ENCODE measurements at regions not wholly inside any gene's neighbourhood (a gene's known extent, or its start where the extent isn't known, plus 50 kb on each side); places are given as distances from the start of the nearest gene placed in this dataset.

- H3K4me3 ChIP-seq (ENCODE audit: low read length) = no peak overlapping the region
- ATAC-seq (no peak), DNase-seq (no peak)
- Mint-ChIP-seq H3K4me1 (no peaks in the 10 kb centered on the region), H3K27me3 (ENCODE audit: low read depth in 2 of 2) (peaks cover 0 to 12% of the 10 kb centered on the region in 2 donors), H3K36me3 (no peaks in the 10 kb centered on the region), H3K27ac (no peak overlapping the region), H3K9me3 (peaks cover 0 to 5% of the 10 kb centered on the region in 2 donors), H3K4me3 (no peak overlapping the region)
- TF ChIP-seq CTCF (IDR thresholded peaks at IDR 0.05) = no peak
- H3K9me3 ChIP-seq (ENCODE audit: control insufficient read depth, insufficient read depth, low read length) = no peaks in the 10 kb centered on the region
- H3K27ac ChIP-seq (ENCODE audit: low read length) = no peak overlapping the region
- H3K4me1 ChIP-seq (ENCODE audit: control insufficient read depth, insufficient read depth, low read length) = no peaks in the 10 kb centered on the region
- H3K27me3 ChIP-seq (ENCODE audit: control insufficient read depth, insufficient read depth, low read length) = no peaks in the 10 kb centered on the region
- intact Hi-C loops (cut with micrococcal nuclease) = no loop called here
- H3K36me3 ChIP-seq (ENCODE audit: control insufficient read depth, insufficient read depth, low read length) = no peaks in the 10 kb centered on the region
- 67% methylated on average over 1 of the region's 1 CpG for WGBS (ENCODE audit: insufficient coverage)
These were observed 171.8 kb downstream of the DACT1 start for GRCh38 chr14:58809520-58809919.

GRCh38 chr14:58812050-58812910, 174.5 kb downstream of the DACT1 start:
- ATAC-seq (no peak), DNase-seq (no peak)
- H3K4me1 ChIP-seq (ENCODE audit: control insufficient read depth, insufficient read depth, low read length) = no peaks in the 10 kb centered on the region
- Mint-ChIP-seq H3K27me3 (ENCODE audit: low read depth in 2 of 2) (no peaks in the 10 kb centered on the region), H3K4me3 (no peak overlapping the region), H3K36me3 (no peaks in the 10 kb centered on the region), H3K27ac (no peak overlapping the region), H3K4me1 (no peaks in the 10 kb centered on the region), H3K9me3 (peaks cover 0 to 2% of the 10 kb centered on the region in 2 donors)
- intact Hi-C loops (cut with micrococcal nuclease) = no loop called here
- no peaks in the 10 kb centered on the region for H3K27me3 ChIP-seq (ENCODE audit: control insufficient read depth, insufficient read depth, low read length)
- 84% methylated on average over 2 of the region's 3 CpGs for WGBS (ENCODE audit: insufficient coverage)
- no peak overlapping the region for H3K4me3 ChIP-seq (ENCODE audit: low read length)
- TF ChIP-seq CTCF (IDR thresholded peaks at IDR 0.05) = no peak
- no peak overlapping the region for H3K27ac ChIP-seq (ENCODE audit: low read length)
- H3K36me3 ChIP-seq (ENCODE audit: control insufficient read depth, insufficient read depth, low read length) = no peaks in the 10 kb centered on the region
- no peaks in the 10 kb centered on the region for H3K9me3 ChIP-seq (ENCODE audit: control insufficient read depth, insufficient read depth, low read length)

GRCh38 chr14:58813745-58814144, 176.0 kb downstream of the DACT1 start:
- H3K4me3 Mint-ChIP-seq = no peak overlapping the region
- TF ChIP-seq CTCF (IDR thresholded peaks at IDR 0.05) = no peak
- no peak overlapping the region for H3K27ac Mint-ChIP-seq
- H3K27me3 ChIP-seq (ENCODE audit: control insufficient read depth, insufficient read depth, low read length) = no peaks in the 10 kb centered on the region
- no peaks in the 10 kb centered on the region for H3K4me1 Mint-ChIP-seq
- no peaks in the 10 kb centered on the region for H3K9me3 ChIP-seq (ENCODE audit: control insufficient read depth, insufficient read depth, low read length)
- WGBS (ENCODE audit: insufficient coverage) = 85% methylated on average over 2 of the region's 2 CpGs
- no peaks in the 10 kb centered on the region for H3K36me3 Mint-ChIP-seq
- intact Hi-C loops (cut with micrococcal nuclease) = no loop called here
- no peaks in the 10 kb centered on the region for H3K27me3 Mint-ChIP-seq (ENCODE audit: low read depth in 2 of 2)
- H3K9me3 Mint-ChIP-seq = peaks cover 0 to 2% of the 10 kb centered on the region in 2 donors
- no peak overlapping the region for H3K27ac ChIP-seq (ENCODE audit: low read length)
- no peaks in the 10 kb centered on the region for H3K4me1 ChIP-seq (ENCODE audit: control insufficient read depth, insufficient read depth, low read length)
- no peaks in the 10 kb centered on the region for H3K36me3 ChIP-seq (ENCODE audit: control insufficient read depth, insufficient read depth, low read length)
- H3K4me3 ChIP-seq (ENCODE audit: low read length) = no peak overlapping the region
- DNase-seq (no peak), ATAC-seq (no peak)

- Mint-ChIP-seq H3K9me3 (peaks cover 0 to under 1% of the 10 kb centered on the region in 2 donors), H3K27ac (no peak overlapping the region), H3K36me3 (no peaks in the 10 kb centered on the region), H3K4me3 (no peak overlapping the region), H3K4me1 (no peaks in the 10 kb centered on the region), H3K27me3 (ENCODE audit: low read depth in 2 of 2) (no peaks in the 10 kb centered on the region)
- ATAC-seq (no peak), DNase-seq (no peak)
- Histone ChIP-seq H3K4me3 (ENCODE audit: low read length) (no peak overlapping the region), H3K9me3 (ENCODE audit: control insufficient read depth, insufficient read depth, low read length) (no peaks in the 10 kb centered on the region), H3K4me1 (ENCODE audit: control insufficient read depth, insufficient read depth, low read length) (no peaks in the 10 kb centered on the region), H3K27ac (ENCODE audit: low read length) (no peak overlapping the region), H3K27me3 (ENCODE audit: control insufficient read depth, insufficient read depth, low read length) (no peaks in the 10 kb centered on the region), H3K36me3 (ENCODE audit: control insufficient read depth, insufficient read depth, low read length) (no peaks in the 10 kb centered on the region)
- no peak for TF ChIP-seq CTCF (IDR thresholded peaks at IDR 0.05)
- intact Hi-C loops (cut with micrococcal nuclease) = no loop called here
- 94% methylated on average over 3 of the region's 3 CpGs for WGBS (ENCODE audit: insufficient coverage)
These were observed 176.7 kb downstream of the DACT1 start for GRCh38 chr14:58814466-58814865.

All from natural killer cell (primary cell).